H9 (cell line): ENCODE measurements at regions not wholly inside any gene's neighbourhood (a gene's known extent, or its start where the extent isn't known, plus 50 kb on each side); places are given as distances from the start of the nearest gene placed in this dataset.

ENCODE experiments used
- DNase-seq: peaks from one replicate; pipeline ENCODE4 v3.0.0-alpha.2; 2017
- H2AFZ ChIP-seq: one replicate; pipeline ENCODE4 v1.6.1; 2013; ENCODE audit warnings: mild to moderate bottlenecking, low read length, control low read depth, moderate library complexity
- H2AK5ac ChIP-seq: 2 replicates; pipeline ENCODE4 v1.6.1; 2013; ENCODE audit warnings: low read length, control low read depth, mixed read lengths; ENCODE audit not compliant: insufficient read length
- H2BK120ac ChIP-seq: one replicate; pipeline ENCODE4 v1.6.1; 2013; ENCODE audit warnings: low read depth, mild to moderate bottlenecking, low read length, control low read depth, inconsistent platforms; ENCODE audit not compliant: poor library complexity, severe bottlenecking
- H2BK12ac ChIP-seq: 2 replicates; pipeline ENCODE4 v1.6.1; 2013; ENCODE audit warnings: low read length, control low read depth, mixed read lengths, low read depth; ENCODE audit not compliant: insufficient read length
- H2BK15ac ChIP-seq: 2 replicates; pipeline ENCODE4 v1.6.1; 2013; ENCODE audit warnings: low read depth, low read length, control low read depth
- H2BK20ac ChIP-seq: one replicate; pipeline ENCODE4 v1.6.1; 2013; ENCODE audit warnings: low read depth, mild to moderate bottlenecking, low read length, control low read depth, inconsistent platforms; ENCODE audit not compliant: poor library complexity, severe bottlenecking
- H2BK5ac ChIP-seq: 2 replicates; pipeline ENCODE4 v1.6.1; 2013; ENCODE audit warnings: low read length, control low read depth, mixed read lengths; ENCODE audit not compliant: insufficient read length
- H3K14ac ChIP-seq: 2 replicates; pipeline ENCODE4 v1.6.1; 2013; ENCODE audit warnings: low read length, control low read depth; ENCODE audit not compliant: insufficient read depth
- H3K18ac ChIP-seq: 2 replicates; pipeline ENCODE4 v1.6.1; 2013; ENCODE audit warnings: low read depth, mild to moderate bottlenecking, mixed read lengths, low read length, control low read depth; ENCODE audit not compliant: insufficient read length
- H3K23ac ChIP-seq: 2 replicates; pipeline ENCODE4 v1.6.1; 2013; ENCODE audit warnings: low read length, control low read depth, mixed read lengths, low read depth; ENCODE audit not compliant: insufficient read length
- H3K23me2 ChIP-seq: 2 replicates; pipeline ENCODE4 v1.6.1; 2013; ENCODE audit warnings: low read depth, mild to moderate bottlenecking, mixed read lengths, low read length, control low read depth; ENCODE audit not compliant: insufficient read length, poor library complexity, severe bottlenecking
- H3K27ac ChIP-seq: 2 replicates; pipeline ENCODE4 v1.5.1; 2013; ENCODE audit warnings: low read length, control low read depth, mixed read lengths, low read depth; ENCODE audit not compliant: insufficient read length
- H3K27me3 ChIP-seq: 2 replicates; pipeline ENCODE4 v1.6.1; 2013; ENCODE audit warnings: low read length, control low read depth, inconsistent platforms; ENCODE audit not compliant: insufficient read depth
- H3K4ac ChIP-seq: 2 replicates; pipeline ENCODE4 v1.6.1; 2013; ENCODE audit warnings: low read depth, mild to moderate bottlenecking, control low read depth, inconsistent platforms, low read length, moderate library complexity
- H3K4me1 ChIP-seq: 2 replicates; pipeline ENCODE4 v1.6.1; 2013; ENCODE audit warnings: low read length, control low read depth, inconsistent platforms; ENCODE audit not compliant: insufficient read depth
- H3K4me2 ChIP-seq: 2 replicates; pipeline ENCODE4 v1.6.1; 2013; ENCODE audit warnings: low read length, control low read depth, mixed read lengths; ENCODE audit not compliant: insufficient read length, insufficient read depth
- H3K56ac ChIP-seq: 2 replicates; pipeline ENCODE4 v1.6.1; 2013; ENCODE audit warnings: low read depth, mild to moderate bottlenecking, mixed read lengths, low read length, control low read depth; ENCODE audit not compliant: insufficient read length
- H3K79me1 ChIP-seq: 2 replicates; pipeline ENCODE4 v1.6.1; 2013; ENCODE audit warnings: low read depth, mild to moderate bottlenecking, moderate library complexity, low read length, control low read depth, inconsistent platforms; ENCODE audit not compliant: insufficient read depth, poor library complexity, severe bottlenecking
- H3K79me2 ChIP-seq: 2 replicates; pipeline ENCODE4 v1.6.1; 2013; ENCODE audit warnings: low read length, control low read depth, inconsistent platforms; ENCODE audit not compliant: insufficient read depth
- H3K9ac ChIP-seq: 2 replicates; pipeline ENCODE4 v1.6.1; 2013; ENCODE audit warnings: low read length, control low read depth, mixed read lengths; ENCODE audit not compliant: insufficient read length; ENCODE audit errors: extremely low read depth
- H3K9me3 ChIP-seq: one replicate; pipeline ENCODE4 v1.6.1; 2013; ENCODE audit warnings: low read depth, low read length, inconsistent platforms; ENCODE audit not compliant: control insufficient read depth
- H3T11ph ChIP-seq: one replicate; pipeline ENCODE4 v1.6.1; 2013; ENCODE audit warnings: mild to moderate bottlenecking, low read length, control low read depth, inconsistent platforms
- H4K20me1 ChIP-seq: one replicate; pipeline ENCODE4 v1.6.1; 2013; ENCODE audit not compliant: control insufficient read depth, insufficient read length, insufficient read depth
- H4K5ac ChIP-seq: 2 replicates; pipeline ENCODE4 v1.6.1; 2013; ENCODE audit warnings: low read depth, mild to moderate bottlenecking, mixed read lengths, low read length, control low read depth; ENCODE audit not compliant: insufficient read length
- H4K8ac ChIP-seq: replicated peaks from 2 replicates; pipeline ENCODE4 v1.6.1; 2013; ENCODE audit warnings: low read length, control low read depth, mixed read lengths, low read depth; ENCODE audit not compliant: insufficient read length
- H4K91ac ChIP-seq: 2 replicates; pipeline ENCODE4 v1.6.1; 2013; ENCODE audit warnings: low read depth, mild to moderate bottlenecking, moderate library complexity, mixed read lengths, low read length, control low read depth; ENCODE audit not compliant: insufficient read length
- H3K27ac Mint-ChIP-seq, 3 experiments: 2 replicates in 2 of 3; 3 replicates in 1 of 3; pipeline ENCODE4 v1.8.0; 2020 to 2021; ENCODE audit warnings: mixed read lengths in 3 of 3, mild to moderate bottlenecking in 1 of 3, moderate library complexity in 1 of 3
- H3K27me3 Mint-ChIP-seq: 2 replicates; pipeline ENCODE4 v1.8.0; 2021; ENCODE audit warnings: low read depth, mild to moderate bottlenecking, moderate library complexity, mixed read lengths
- H3K36me3 Mint-ChIP-seq, 3 experiments: 2 replicates in 2 of 3; 3 replicates in 1 of 3; pipeline ENCODE4 v1.8.0; 2020 to 2021; ENCODE audit warnings: low read depth in 3 of 3, mixed read lengths in 3 of 3; ENCODE audit not compliant: insufficient read depth in 1 of 3
- H3K4me1 Mint-ChIP-seq, 2 experiments: 2 replicates each; pipeline ENCODE4 v1.8.0; 2020; ENCODE audit warnings: mixed read lengths in 2 of 2
- H3K4me3 Mint-ChIP-seq, 2 experiments: 2 replicates in 1 of 2; 3 replicates in 1 of 2; pipeline ENCODE4 v1.8.0; 2020 to 2021; ENCODE audit warnings: mild to moderate bottlenecking in 2 of 2, mixed read lengths in 2 of 2, moderate library complexity in 1 of 2
- H3K9me3 Mint-ChIP-seq, 2 experiments: 2 replicates in 1 of 2; 3 replicates in 1 of 2; pipeline ENCODE4 v1.8.0; 2020; ENCODE audit warnings: mild to moderate bottlenecking in 2 of 2, mixed read lengths in 2 of 2, moderate library complexity in 1 of 2
- CTCF ChIP-seq: fragments of 200-600 bp; sonication (generic); conservative IDR thresholded peaks from 3 replicates; pipeline ENCODE4 v1.8.0; 2021; ENCODE audit warnings: antibody characterized with exemption, mild to moderate bottlenecking
- WGBS: extraction: QIAGEN DNeasy Blood & Tissue Kit; methylation state at CpG from one replicate; pipeline ENCODE4 v1.1.7; 2013; ENCODE audit warnings: missing lambda C conversion rate, low lambda C conversion rate, mixed read lengths; ENCODE audit not compliant: insufficient read length; ENCODE audit errors: extremely low coverage; 5-methylcytosine and 5-hydroxymethylcytosine counted together

GRCh38 chr2:21890041-21890440, 766.3 kb downstream of the TDRD15 start:
- Histone ChIP-seq H2BK12ac (no peak overlapping the region), H3K23me2 (no peaks in the 10 kb centered on the region), H4K5ac (no peak overlapping the region), H3K27me3 (no peaks in the 10 kb centered on the region), H3K79me1 (no peaks in the 10 kb centered on the region), H3K9ac (no peak overlapping the region), H2BK5ac (no peak overlapping the region), H3K4ac (no peak overlapping the region), H2BK20ac (no peak overlapping the region), H4K8ac (no peak overlapping the region), H2BK15ac (no peak overlapping the region), H3K27ac (no peak overlapping the region), H3T11ph (no peak overlapping the region), H3K18ac (no peak overlapping the region), H2AFZ (no peak overlapping the region), H3K9me3 (no peaks in the 10 kb centered on the region), H3K4me2 (no peak overlapping the region), H4K91ac (no peak overlapping the region), H3K79me2 (no peaks in the 10 kb centered on the region), H4K20me1 (no peaks in the 10 kb centered on the region), H3K4me1 (no peaks in the 10 kb centered on the region), H2BK120ac (no peak overlapping the region), H3K14ac (no peak overlapping the region), H3K23ac (no peak overlapping the region), H3K56ac (no peak overlapping the region), H2AK5ac (no peak overlapping the region)
- WGBS = no CpG with 5 or more reads among the region's 7 CpGs
- Mint-ChIP-seq H3K36me3 (no peaks in the 10 kb centered on the region), H3K27me3 (no peaks in the 10 kb centered on the region), H3K27ac (no peak overlapping the region), H3K4me3 (no peak overlapping the region), H3K9me3 (no peaks in the 10 kb centered on the region), H3K4me1 (0 out of 4 replicates have a peak, but pooled peaks cover 0 to 2% of the 10 kb centered on the region in 2 experiments)
- DNase-seq = no peak
- TF ChIP-seq CTCF = no peak
